ENCODE measurements at regions not wholly inside any gene's neighbourhood (a gene's known extent, or its start where the extent isn't known, plus 50 kb on each side); places are given as distances from the start of the nearest gene placed in this dataset.
"Not testable (repeated sequence)": the region's sequence is repeated elsewhere in the genome, so short reads cannot be mapped to it uniquely, and the experiment has no call there.

DNA sequence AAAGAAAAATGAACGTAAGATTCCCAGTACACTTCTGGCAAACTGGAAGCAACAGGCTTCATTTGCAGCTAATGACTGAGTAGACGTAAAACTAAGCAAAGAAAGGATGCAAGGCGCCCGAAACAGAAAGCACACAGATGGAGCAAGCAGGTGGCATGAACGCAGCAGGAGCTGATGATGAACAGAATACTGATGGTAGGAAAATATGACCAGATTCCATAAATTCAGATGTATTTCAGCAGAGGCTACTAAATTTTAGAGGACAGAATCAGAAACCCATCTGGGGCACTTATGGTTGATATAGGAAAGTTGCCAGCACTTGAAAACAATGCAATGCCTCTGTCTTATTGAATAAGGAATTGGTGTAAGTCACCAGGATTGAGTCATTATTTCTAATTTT is 658.7 kb upstream of the LINC00305 start:
- DNase-seq (ENCODE audit: low read depth) = no peak
- no peak overlapping the region for H3K4me3 ChIP-seq (ENCODE audit: low read depth, low read length)

GRCh38 chr18:64806691-64807090 is 657.8 kb upstream of the LINC00305 start:
- no peak for DNase-seq (ENCODE audit: low read depth)
- H3K4me3 ChIP-seq (ENCODE audit: low read depth, low read length) = no peak overlapping the region

DNA sequence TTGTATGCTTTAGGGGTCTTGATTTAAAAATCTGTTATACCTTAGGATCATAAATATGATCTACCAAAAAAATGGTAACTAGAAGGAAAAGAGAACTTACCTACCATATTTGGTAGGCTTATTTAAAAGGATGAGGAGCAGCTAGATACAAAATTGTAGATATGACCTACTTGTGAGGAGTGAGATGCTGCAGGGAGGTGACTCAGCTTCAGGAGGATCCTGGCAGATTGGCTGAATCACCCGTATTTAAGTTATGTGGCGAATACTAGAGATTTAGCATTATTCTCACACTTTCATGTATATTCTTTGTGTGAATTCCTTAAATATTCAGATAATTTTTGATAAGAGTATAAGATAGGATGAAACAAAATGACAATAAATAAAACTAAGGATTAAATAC is 657.3 kb upstream of the LINC00305 start:
- no peak overlapping the region for H3K4me3 ChIP-seq (ENCODE audit: low read depth, low read length)
- DNase-seq (ENCODE audit: low read depth) = no peak

GRCh38 chr18:64803471-64803870 is 654.6 kb upstream of the LINC00305 start:
- no peak overlapping the region for H3K4me3 ChIP-seq (ENCODE audit: low read depth, low read length)
- no peak for DNase-seq (ENCODE audit: low read depth)

- no peak overlapping the region for H3K4me3 ChIP-seq (ENCODE audit: low read depth, low read length)
- DNase-seq (ENCODE audit: low read depth) = no peak
These were observed 651.3 kb upstream of the LINC00305 start for GRCh38 chr18:64800151-64800550.

DNA sequence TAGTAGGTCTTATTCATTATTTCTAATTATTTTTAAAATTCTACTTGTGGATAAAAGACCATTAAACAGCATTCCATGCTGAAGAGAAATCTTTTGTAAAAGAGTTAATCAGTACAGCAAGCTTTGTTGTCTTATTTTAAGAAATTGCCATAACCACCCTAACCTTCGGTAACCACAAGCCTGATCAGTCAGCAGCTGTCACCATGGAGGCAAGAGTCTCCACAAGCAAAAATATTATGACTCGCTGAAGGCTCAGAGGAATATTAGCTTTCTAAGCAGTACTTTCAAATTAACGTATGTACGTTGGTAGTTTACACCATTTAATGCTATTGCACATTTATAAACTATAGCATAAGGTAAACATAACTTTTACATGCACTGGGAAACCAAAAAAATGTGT is 650.5 kb upstream of the LINC00305 start:
- H3K4me3 ChIP-seq (ENCODE audit: low read depth, low read length) = no peak overlapping the region
- DNase-seq (ENCODE audit: low read depth) = no peak

DNA sequence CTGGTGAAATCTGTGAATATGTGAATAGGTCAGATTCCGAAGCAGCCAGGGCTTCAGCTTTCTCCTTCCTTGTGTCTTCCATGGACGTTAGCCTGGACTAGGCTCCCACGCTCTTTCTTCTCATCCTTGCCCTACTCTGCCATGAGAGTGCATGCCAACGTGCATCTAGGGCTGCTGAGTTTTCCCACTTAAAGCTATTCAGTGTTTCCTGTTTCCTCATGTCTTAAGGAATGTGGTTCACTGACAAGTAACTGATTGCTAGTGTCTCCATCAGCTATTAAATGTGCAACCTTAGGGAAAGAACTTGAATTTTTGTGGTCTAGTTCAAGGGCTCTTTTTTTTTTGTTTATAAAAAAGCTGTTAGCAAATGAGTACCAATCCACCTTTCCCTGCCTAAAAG is 642.3 kb upstream of the LINC00305 start:
- DNase-seq (ENCODE audit: low read depth) = no peak
- H3K4me3 ChIP-seq (ENCODE audit: low read depth, low read length) = no peak overlapping the region

GRCh38 chr18:64785686-64786085 is 636.8 kb upstream of the LINC00305 start:
- no peak for DNase-seq (ENCODE audit: low read depth)
- no peak overlapping the region for H3K4me3 ChIP-seq (ENCODE audit: low read depth, low read length)

DNA sequence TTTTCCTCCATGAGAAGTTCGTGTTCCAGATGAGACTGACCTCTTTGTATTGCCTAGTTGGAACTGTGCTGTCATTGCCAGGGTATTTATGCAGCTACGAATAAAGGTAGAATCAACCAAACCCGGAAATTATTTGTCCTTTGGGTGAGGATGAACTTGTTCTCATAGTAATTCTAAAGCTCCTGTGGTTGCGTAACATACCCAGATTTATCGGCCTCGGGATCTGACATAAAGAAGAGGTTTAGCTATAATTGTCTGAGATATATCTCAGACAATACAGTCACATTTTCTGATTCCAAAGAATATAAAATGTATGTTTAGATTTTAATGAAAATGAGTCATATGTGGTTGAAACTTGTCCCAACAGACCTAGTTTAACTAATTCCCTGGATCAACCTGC is 628.7 kb upstream of the LINC00305 start:
- no peak overlapping the region for H3K4me3 ChIP-seq (ENCODE audit: low read depth, low read length)
- no peak for DNase-seq (ENCODE audit: low read depth)

GRCh38 chr18:64765908-64766307 is 617.0 kb upstream of the LINC00305 start:
- H3K4me3 ChIP-seq (ENCODE audit: low read depth, low read length) = no peak overlapping the region
- no peak for DNase-seq (ENCODE audit: low read depth)

DNA sequence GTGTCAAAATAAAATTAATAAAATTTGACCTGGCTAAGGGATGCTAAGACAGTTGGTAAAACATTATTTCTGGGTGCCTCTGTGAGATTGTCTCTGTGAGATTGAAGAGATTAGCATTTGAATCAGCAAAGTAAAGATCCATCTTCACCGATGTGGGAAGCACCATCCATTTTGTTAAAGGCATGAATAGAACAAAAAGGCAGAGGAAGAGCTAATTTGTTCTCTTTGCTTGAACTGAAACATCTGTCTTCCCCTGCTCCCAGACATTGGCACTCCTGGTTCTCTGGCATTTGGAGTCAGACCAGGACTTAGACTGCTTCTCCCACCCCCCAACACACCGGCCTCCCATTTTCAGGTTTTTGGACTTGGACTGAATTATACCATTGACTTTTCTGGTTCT is 603.8 kb upstream of the LINC00305 start:
- no peak for DNase-seq (ENCODE audit: low read depth)
- H3K4me3 ChIP-seq (ENCODE audit: low read depth, low read length) = no peak overlapping the region

- no peak overlapping the region for H3K4me3 ChIP-seq (ENCODE audit: low read depth, low read length)
- DNase-seq (ENCODE audit: low read depth) = no peak
These were observed 601.0 kb upstream of the LINC00305 start for GRCh38 chr18:64749884-64750283.

DNA sequence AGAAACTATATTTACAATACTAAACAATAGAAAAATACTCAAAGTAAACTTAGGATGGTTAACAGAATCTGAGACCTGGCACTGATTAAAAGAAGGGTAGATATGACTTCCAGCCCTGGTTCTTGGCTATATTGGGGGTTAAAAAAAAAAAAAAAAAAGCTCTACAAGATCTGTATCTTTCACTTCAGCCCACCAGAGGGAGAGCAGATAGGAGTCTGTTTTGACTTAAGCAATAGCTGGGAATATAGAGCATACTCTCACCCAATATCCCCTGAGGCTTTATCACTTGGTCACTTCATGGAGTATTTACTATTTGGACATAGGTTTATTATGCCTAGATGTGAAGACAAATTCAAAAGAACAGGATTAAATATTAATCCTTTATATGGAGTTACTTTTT is 598.9 kb upstream of the LINC00305 start:
- no peak for DNase-seq (ENCODE audit: low read depth)
- H3K4me3 ChIP-seq (ENCODE audit: low read depth, low read length) = no peak overlapping the region

DNA sequence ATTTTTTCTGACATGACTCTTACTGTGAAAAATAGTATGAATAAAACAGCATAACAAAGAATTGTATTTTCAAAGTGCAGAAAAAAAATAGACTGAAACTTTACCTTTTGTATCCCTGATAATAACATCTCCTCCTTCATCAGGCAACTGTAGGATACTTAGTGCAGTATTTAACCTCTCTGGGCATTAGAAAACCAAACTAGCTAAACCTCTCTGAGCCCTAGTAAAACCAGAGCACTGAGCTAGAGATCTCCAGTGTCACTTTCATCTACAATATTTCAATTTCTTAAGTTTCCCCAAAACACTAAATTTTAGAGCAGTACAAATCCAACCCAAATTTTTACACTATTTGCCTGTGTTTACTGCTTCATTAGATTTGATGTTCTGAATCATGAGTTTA is 594.0 kb upstream of the LINC00305 start:
- no peak for DNase-seq (ENCODE audit: low read depth)
- no peak overlapping the region for H3K4me3 ChIP-seq (ENCODE audit: low read depth, low read length)

DNA sequence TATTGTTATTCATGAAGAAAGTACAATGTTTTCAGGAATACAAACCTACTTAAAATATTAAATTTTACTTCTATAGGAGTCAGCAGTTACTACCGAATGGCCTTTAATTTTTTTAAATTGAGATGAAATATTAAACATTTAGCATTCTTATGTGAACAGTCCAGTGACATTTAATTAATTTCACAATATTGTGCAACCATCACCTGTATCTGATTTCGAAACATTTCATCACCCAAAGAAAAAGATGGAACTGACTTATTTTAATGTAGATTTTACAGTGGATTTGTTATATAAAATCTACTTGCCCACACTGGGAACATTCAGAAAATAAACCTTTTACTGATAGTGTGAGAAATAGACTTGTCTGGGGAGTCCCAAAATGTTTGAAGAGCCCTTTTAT is 585.2 kb upstream of the LINC00305 start:
- no peak for DNase-seq (ENCODE audit: low read depth)
- H3K4me3 ChIP-seq (ENCODE audit: low read depth, low read length) = no peak overlapping the region

DNA sequence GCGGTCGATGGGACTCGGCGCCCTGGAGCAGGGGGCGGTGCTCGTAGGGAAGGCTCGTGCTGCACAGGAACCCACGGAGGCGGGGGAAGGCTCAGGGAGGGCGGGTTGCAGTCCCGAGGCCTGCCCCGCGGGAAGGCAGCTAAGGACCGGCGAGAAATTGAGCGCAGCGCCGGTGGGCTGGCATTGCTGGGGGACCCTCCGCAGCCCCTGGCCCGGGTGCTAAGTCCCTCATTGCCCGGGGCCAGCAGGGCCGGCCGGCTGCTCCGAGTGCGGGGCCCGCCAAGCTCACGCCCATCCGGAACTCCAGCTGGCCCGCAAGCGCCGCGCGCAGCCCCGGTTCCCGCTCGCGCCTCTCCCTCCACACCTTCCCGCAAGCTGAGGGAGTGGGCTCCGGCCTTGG is 576.8 kb upstream of the LINC00305 start:
- H3K4me3 ChIP-seq (ENCODE audit: low read depth, low read length); DNase-seq (ENCODE audit: low read depth): not testable (repeated sequence)

GRCh38 chr18:64720781-64721464 is 572.0 kb upstream of the LINC00305 start:
- DNase-seq (ENCODE audit: low read depth) = no peak
- no peak overlapping the region for H3K4me3 ChIP-seq (ENCODE audit: low read depth, low read length)

GRCh38 chr18:64718808-64719207 is 569.9 kb upstream of the LINC00305 start:
- H3K4me3 ChIP-seq (ENCODE audit: low read depth, low read length) = no peak overlapping the region
- DNase-seq (ENCODE audit: low read depth) = no peak

GRCh38 chr18:64717026-64717425 is 568.1 kb upstream of the LINC00305 start:
- DNase-seq (ENCODE audit: low read depth) = no peak
- H3K4me3 ChIP-seq (ENCODE audit: low read depth, low read length) = no peak overlapping the region

GRCh38 chr18:64714086-64714485 is 565.2 kb upstream of the LINC00305 start:
- H3K4me3 ChIP-seq (ENCODE audit: low read depth, low read length) = no peak overlapping the region
- no peak for DNase-seq (ENCODE audit: low read depth)

GRCh38 chr18:64713284-64713683 is 564.4 kb upstream of the LINC00305 start:
- H3K4me3 ChIP-seq (ENCODE audit: low read depth, low read length) = no peak overlapping the region
- no peak for DNase-seq (ENCODE audit: low read depth)

- DNase-seq (ENCODE audit: low read depth) = no peak
- H3K4me3 ChIP-seq (ENCODE audit: low read depth, low read length) = no peak overlapping the region
These were observed 563.1 kb upstream of the LINC00305 start for GRCh38 chr18:64712035-64712434.

Measured in skeletal muscle cell (primary cell).